Gastroesophageal sphincter (tissue), 3 donors: ENCODE measurements at regions not wholly inside any gene's neighbourhood (a gene's known extent, or its start where the extent isn't known, plus 50 kb on each side); places are given as distances from the start of the nearest gene placed in this dataset.

Source experiments
- EP300 ChIP-seq: sonication (generic); formaldehyde crosslinking; IDR thresholded peaks from one replicate; pipeline ENCODE4 v1.6.1; 2017; ENCODE audit warnings: antibody characterized with exemption, mild to moderate bottlenecking
- POLR2A ChIP-seq, 2 donors: fragments of 450-650 bp; IDR thresholded peaks; one replicate each; pipeline ENCODE4 v1.6.1; 2017; ENCODE audit warnings: antibody characterized with exemption in 2 of 2, mild to moderate bottlenecking in 2 of 2, moderate library complexity in 1 of 2
- POLR2AphosphoS5 ChIP-seq: sonication (generic); formaldehyde crosslinking; IDR thresholded peaks from one replicate; pipeline ENCODE4 v1.6.1; 2017; ENCODE audit warnings: antibody characterized with exemption
- TF ChIP-seq, protein P1 (sequence below), 4 experiments: fragments of 200-600 bp in 2 of 4; fragments of 450-650 bp in 2 of 4; sonication (generic) in 1 of 4; IDR thresholded peaks; one replicate each; pipeline ENCODE4 v1.5.1; 2017 to 2019; ENCODE audit warnings: antibody characterized with exemption in 4 of 4, mild to moderate bottlenecking in 2 of 4, moderate library complexity in 2 of 4

DNA sequence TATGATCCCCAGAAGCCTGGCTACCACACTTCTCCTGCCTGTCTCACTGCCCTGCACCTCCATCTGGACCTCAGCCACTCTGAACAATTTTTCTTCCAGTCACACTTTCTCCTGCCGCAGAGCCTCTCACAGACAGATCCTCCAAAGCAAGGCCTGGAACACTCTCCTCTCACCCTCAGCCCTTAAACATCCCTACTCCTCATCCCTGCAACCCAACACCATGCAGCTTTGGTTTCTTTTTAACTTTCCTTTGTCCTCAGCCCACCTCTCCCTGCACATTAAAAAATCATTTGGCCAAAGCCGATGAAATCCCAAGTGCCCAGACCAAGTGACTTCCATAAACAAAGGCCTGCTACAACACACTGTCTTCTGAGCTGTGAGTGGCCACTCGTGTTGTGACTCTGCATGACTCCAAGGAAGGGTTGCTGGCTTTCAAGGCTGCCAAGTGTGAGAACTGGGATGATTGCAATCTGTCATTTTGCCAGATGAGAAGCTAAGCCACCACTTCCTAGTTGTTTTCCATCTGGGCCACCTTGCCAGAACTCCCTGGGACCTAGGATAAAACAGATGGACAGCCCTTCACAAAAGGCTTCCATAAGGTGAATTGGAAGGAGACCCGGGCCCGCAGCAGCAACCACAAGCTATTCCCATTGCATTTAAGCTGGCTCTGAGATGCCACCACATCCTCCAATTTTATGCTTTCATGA is 144.4 kb upstream of the SSTR4 start:
- TF ChIP-seq, protein P1, sequence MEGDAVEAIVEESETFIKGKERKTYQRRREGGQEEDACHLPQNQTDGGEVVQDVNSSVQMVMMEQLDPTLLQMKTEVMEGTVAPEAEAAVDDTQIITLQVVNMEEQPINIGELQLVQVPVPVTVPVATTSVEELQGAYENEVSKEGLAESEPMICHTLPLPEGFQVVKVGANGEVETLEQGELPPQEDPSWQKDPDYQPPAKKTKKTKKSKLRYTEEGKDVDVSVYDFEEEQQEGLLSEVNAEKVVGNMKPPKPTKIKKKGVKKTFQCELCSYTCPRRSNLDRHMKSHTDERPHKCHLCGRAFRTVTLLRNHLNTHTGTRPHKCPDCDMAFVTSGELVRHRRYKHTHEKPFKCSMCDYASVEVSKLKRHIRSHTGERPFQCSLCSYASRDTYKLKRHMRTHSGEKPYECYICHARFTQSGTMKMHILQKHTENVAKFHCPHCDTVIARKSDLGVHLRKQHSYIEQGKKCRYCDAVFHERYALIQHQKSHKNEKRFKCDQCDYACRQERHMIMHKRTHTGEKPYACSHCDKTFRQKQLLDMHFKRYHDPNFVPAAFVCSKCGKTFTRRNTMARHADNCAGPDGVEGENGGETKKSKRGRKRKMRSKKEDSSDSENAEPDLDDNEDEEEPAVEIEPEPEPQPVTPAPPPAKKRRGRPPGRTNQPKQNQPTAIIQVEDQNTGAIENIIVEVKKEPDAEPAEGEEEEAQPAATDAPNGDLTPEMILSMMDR (IDR thresholded peaks at IDR 0.05): no peak
- TF ChIP-seq EP300: no peak
- no peak for TF ChIP-seq POLR2A (IDR thresholded peaks at IDR 0.05)
- no peak for TF ChIP-seq POLR2AphosphoS5
